ENCODE measurements at regions not wholly inside any gene's neighbourhood (a gene's known extent, or its start where the extent isn't known, plus 50 kb on each side); places are given as distances from the start of the nearest gene placed in this dataset.

- Histone ChIP-seq H3K27ac (no peak overlapping the region), H3K4me3 (no peak overlapping the region)
- no peak for DNase-seq (ENCODE audit: low spot score)
- TF ChIP-seq CTCF (IDR thresholded peaks at IDR 0.05), result no peak
Observed at GRCh38 chr6:87920245-87920644, 127.4 kb upstream of the SPACA1 start.

GRCh38 chr6:87919416-87919815 lies 128.2 kb upstream of the SPACA1 start:
- Histone ChIP-seq H3K4me3 (no peak overlapping the region), H3K27ac (no peak overlapping the region)
- no peak for DNase-seq (ENCODE audit: low spot score)
- no peak for TF ChIP-seq CTCF (IDR thresholded peaks at IDR 0.05)

DNA sequence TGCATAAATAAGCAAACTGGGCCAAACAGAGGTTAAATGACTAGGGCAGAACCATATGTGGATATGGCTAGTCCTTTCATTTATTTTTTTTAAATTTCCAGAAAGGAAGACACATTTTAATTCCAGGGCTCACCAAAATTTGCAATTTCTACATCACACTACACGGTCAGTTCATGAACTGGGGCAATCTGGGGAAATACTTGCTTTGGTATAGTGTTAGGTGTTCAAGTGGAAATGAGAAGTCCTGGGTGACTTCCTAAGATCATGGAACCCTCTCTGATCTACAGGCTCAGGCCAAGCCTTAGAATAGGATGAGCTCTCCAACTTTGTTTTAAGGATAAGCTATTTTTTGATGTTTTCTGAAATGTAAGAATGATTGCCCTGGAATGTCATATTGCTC lies 128.6 kb upstream of the SPACA1 start:
- no peak for TF ChIP-seq CTCF (IDR thresholded peaks at IDR 0.05)
- DNase-seq (ENCODE audit: low spot score), result no peak
- H3K4me3 ChIP-seq, result no peak overlapping the region
- no peak overlapping the region for H3K27ac ChIP-seq

DNA sequence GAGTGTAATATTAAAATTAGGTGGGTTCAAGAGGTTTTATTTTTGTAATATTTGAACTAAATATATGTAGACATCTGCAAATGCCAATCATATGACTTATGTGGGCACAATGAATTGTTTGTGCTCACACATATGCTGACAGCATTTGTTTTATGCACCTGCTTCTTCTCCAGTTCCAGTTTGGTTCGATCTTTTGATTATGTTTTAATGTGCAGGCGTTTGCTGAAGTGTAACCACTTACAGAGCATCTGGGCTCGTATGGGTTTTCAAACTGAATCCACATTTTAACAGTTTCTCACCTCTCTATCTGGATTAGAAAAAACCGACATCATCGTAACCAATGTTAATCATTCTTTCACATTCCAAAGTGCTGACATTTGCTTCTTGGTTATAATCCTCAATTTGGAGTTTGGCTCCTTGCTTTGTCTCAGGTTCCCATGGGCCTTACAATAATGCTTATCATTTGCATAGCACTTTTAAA lies 129.1 kb upstream of the SPACA1 start:
- DNase-seq (ENCODE audit: low spot score), result no peak
- TF ChIP-seq CTCF (IDR thresholded peaks at IDR 0.05), result no peak
- H3K27ac ChIP-seq, result no peak overlapping the region
- H3K4me3 ChIP-seq, result no peak overlapping the region

DNA sequence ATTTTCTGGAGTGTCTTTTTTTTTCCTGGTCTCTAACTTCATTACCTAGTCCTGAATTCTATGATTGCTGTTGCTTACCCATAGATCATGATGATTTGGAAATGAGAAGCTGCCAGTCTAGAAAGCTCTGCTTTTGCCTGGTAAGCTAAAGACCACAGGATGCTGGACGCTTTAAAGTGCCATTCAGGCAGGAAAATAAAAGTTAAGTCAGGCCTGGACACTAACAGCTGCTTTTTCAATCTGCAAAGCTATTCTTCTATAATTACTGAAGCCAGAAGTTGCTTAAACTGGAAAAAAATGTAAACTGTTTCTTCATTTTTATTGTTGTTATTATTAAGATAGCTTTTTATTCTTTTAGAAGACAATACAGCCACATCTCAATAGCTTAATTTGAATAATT lies 129.8 kb upstream of the SPACA1 start:
- no peak for TF ChIP-seq CTCF (IDR thresholded peaks at IDR 0.05)
- H3K27ac ChIP-seq, result no peak overlapping the region
- no peak for DNase-seq (ENCODE audit: low spot score)
- no peak overlapping the region for H3K4me3 ChIP-seq

DNA sequence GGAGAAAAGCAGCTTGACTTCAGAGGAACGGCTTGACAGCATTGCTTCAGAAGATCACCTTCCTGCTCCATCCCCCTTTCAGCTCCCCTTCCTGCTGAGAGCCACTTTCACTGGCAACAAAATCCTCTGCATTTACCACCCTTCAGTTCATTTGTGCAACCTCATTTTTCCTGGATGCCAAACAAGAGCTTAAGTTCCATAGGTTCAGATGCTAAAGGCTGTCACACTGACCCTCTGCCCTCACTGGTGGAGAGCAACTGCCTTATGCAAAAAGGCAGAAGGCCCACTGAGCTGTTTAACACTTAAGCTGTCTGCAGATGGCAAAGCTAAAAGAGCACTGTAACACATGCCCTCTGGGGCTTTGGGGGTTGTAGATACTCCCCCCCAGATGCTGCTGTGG lies 131.2 kb upstream of the SPACA1 start:
- no peak for DNase-seq (ENCODE audit: low spot score)
- Histone ChIP-seq H3K4me3 (no peak overlapping the region), H3K27ac (no peak overlapping the region)
- no peak for TF ChIP-seq CTCF (IDR thresholded peaks at IDR 0.05)

DNA sequence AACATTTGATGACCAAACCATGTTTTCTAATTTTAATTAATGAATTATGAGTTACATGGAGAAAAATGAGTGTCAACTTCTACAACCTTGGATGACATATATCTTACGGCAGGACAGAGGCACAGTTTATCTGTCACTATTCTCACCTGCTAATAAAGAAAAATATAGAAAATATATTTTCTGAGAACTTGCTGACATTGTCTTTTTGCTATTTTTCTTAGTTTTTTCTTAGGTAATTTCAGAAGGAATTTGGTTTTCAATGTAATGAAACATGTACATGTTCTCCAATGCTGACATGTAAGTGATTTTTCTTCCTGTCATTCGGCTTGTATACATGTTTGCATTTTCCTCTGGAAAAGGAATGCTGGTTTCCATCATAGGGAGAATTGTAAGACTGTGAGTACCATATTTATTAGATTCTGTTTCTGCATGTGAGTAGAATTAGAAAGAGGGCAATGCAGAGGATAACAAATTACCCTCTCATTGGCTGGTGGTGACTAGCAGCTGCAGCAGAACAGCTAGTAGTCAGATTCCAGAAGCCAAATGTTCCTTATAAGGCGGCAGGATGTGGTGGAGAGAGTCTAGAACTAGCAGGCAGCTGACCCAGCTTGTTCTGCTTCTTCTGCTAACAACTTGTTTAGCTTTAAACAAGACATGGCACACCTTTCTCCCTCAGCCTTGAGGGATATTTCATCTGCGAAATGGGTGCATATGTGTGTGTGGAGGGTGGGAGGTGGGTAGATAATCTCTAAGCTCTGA lies 132.8 kb upstream of the SPACA1 start:
- no peak overlapping the region for H3K27ac ChIP-seq
- no peak for DNase-seq (ENCODE audit: low spot score)
- no peak for TF ChIP-seq CTCF (IDR thresholded peaks at IDR 0.05)
- no peak overlapping the region for H3K4me3 ChIP-seq

Data from coronary artery (tissue), 2 donors.